ENCODE measurements at regions not wholly inside any gene's neighbourhood (a gene's known extent, or its start where the extent isn't known, plus 50 kb on each side); places are given as distances from the start of the nearest gene placed in this dataset.
A peak's percentile ranks its signal among the peaks of the same experiment; 100 is the strongest.
"Not testable (repeated sequence)": the region's sequence is repeated elsewhere in the genome, so short reads cannot be mapped to it uniquely, and the experiment has no call there.

DNA sequence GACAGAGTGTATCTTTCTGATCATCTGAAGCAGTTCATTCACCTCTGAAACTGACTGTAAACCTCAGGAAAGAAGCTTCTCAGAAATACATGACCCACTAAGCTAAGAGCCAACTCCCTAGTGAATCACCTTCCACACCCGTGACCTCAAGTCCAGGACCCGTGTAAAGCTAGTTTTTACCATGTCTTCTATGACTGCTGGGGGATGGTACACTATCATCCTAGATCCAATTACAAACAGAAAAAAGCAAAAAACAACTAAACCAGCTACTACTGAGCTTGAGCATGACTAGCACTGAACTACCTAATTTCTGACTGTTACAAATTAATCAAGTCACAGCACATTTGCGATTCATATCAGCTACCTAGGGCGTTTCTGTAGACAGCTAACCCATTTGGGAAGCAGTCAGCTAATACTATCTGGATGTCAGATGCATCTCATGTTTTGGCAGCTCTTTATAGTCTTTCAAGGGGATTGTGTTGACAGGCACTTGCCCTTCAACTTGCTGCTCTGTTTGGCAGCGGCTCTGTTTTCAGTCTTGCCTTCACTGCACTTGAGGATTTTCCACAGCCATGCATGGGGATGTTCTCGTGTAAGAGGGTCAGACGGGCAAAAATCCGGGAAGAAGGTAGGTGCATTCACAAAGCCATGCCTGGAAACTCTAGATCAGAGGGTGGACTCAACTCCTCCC lies 350.3 kb downstream of the ANAPC1 start:
- peak; percentile 51 for DNase-seq (ENCODE audit: low read depth)

GRCh38 chr2:111534910-111535352 lies 349.1 kb downstream of the ANAPC1 start:
- DNase-seq (ENCODE audit: low read depth) = peak; percentile 24

GRCh38 chr2:111535404-111535803 lies 348.6 kb downstream of the ANAPC1 start:
- DNase-seq (ENCODE audit: low read depth) = peak; percentile 48

DNA sequence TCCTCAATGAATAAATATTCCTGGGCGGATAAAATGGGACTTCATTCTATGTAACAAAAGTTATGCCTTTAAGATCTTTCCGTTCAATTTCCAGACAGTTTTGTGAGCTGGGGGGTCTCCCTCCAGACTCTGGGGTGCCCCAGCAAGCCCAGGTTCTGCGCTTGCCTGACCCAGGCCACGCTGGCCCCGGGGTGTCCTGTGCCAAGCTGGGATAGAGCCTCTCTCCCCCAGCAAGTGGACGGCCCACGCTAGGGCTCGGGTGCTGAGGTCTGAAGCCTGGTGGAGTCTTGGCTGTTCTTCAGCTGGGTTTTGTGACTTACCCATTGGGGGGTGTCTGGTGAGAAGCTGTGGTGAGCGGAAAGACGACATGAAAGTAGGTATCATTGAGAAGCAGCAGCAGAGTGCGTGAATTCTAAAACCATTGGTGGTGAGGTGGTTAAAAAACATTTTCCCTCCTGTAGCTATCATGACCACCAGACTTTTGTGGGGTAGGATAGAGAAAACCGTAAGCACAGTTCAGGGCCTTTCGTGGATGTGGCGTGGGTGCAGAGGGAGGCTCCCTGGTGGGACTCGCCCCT lies 346.8 kb downstream of the ANAPC1 start:
- DNase-seq (ENCODE audit: low read depth) = no peak

DNA sequence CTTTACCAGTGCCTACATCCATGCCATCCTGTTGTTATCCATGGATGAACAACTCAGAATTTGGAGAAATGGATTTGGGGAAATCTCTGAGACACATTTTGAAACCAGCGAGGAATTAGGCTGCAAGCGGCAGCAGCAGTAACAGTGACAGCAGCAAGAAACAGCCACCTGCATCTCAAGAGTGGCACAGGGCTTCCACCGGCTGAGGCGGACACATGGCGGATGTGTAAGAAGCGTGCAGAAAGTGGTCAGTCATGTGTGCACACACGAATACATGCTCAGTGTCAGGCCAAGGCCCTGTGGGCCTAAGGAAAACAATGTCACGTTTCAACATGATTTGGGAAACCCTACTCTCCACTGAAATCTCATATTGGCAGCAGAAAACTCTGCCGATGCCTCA lies 344.0 kb downstream of the ANAPC1 start:
- not testable (repeated sequence) for DNase-seq (ENCODE audit: low read depth)

DNA sequence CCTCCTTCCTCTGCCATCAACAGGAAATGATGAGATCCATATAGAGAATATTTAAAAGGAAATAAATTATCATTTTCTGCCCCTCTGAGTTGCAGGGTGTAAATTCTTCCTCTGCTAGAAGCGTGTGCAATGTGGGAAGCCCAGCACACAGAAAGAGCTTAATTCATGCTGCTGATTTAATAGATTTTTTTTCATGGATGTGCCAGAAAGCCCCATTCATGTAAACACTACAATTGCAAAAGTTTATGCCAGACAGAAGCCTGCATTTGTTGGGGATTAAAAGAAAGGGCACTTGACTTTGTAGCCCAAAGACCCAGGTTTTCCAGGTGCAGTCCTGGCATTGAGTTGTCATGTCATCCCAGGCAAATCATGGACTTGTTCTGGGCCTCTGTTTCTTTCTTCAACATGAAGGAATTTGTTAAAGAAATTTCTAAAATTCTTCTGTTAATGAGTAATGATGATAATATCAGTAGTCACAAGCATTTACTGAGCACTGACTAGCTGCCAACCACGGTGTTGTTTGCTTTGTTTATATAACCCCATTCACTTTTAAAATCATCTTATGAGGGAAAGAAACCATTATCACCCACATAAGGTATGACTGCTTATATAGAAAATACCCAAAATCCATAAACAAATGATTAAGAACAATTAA lies 341.7 kb downstream of the ANAPC1 start:
- peak; percentile 75 for DNase-seq (ENCODE audit: low read depth)

DNA sequence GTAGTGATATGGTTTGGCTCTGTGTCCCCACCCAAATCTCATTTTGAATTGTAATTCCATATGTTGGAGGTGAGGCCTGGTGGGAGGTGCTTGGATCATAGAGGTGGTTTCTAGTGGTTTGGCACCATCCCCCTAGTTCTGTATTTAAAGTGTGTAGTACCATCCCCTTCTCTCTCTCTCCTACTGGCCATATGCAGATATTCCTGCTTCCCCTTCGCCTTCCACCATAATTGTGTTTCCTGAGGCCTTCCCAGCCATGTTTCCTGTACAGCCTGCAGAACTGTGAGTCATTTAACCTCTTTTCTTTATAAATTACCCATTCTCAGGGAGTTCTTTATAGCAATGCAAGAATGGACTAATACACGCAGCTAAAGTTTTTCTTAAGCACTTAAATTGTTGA lies 340.0 kb downstream of the ANAPC1 start:
- DNase-seq (ENCODE audit: low read depth) = peak; percentile 27

- not testable (repeated sequence) for DNase-seq (ENCODE audit: low read depth)
Measured at GRCh38 chr2:111545723-111546431, 338.1 kb downstream of the ANAPC1 start.

- DNase-seq (ENCODE audit: low read depth) = not testable (repeated sequence)
Measured at GRCh38 chr2:111546578-111546977, 337.4 kb downstream of the ANAPC1 start.

- DNase-seq (ENCODE audit: low read depth) = not testable (repeated sequence)
Measured at GRCh38 chr2:111549174-111549573, 334.8 kb downstream of the ANAPC1 start.

GRCh38 chr2:111551428-111551827 lies 332.6 kb downstream of the ANAPC1 start:
- DNase-seq (ENCODE audit: low read depth) = not testable (repeated sequence)

GRCh38 chr2:111552625-111553024 lies 331.4 kb downstream of the ANAPC1 start:
- not testable (repeated sequence) for DNase-seq (ENCODE audit: low read depth)

DNA sequence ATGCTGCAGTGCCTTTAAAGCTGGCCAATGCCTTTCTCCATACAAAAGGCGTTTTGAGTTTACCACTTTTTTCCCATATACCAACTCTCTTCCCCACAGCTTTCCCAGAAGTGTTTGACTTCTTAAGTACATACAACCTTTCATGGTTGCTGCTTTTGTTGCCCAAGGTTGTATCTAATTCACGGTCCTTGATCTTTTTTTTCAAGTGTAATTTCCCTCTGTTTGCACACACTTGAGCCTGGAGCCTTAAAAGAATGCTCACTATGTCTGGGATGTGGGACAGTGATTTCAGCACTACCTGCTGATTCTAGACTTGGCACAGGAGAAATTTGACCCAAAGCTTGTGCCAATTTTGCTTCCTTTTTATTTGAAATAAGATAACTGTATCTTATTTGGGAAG lies 324.7 kb downstream of the ANAPC1 start:
- DNase-seq (ENCODE audit: low read depth) = not testable (repeated sequence)

GRCh38 chr2:111559814-111560213 lies 324.2 kb downstream of the ANAPC1 start:
- DNase-seq (ENCODE audit: low read depth) = not testable (repeated sequence)

- DNase-seq (ENCODE audit: low read depth) = not testable (repeated sequence)
Measured at GRCh38 chr2:111566068-111566467, 317.9 kb downstream of the ANAPC1 start.

GRCh38 chr2:111567233-111567632 lies 316.8 kb downstream of the ANAPC1 start:
- DNase-seq (ENCODE audit: low read depth) = not testable (repeated sequence)

- DNase-seq (ENCODE audit: low read depth) = not testable (repeated sequence)
Measured at GRCh38 chr2:111569356-111570199, 314.4 kb downstream of the ANAPC1 start.

DNA sequence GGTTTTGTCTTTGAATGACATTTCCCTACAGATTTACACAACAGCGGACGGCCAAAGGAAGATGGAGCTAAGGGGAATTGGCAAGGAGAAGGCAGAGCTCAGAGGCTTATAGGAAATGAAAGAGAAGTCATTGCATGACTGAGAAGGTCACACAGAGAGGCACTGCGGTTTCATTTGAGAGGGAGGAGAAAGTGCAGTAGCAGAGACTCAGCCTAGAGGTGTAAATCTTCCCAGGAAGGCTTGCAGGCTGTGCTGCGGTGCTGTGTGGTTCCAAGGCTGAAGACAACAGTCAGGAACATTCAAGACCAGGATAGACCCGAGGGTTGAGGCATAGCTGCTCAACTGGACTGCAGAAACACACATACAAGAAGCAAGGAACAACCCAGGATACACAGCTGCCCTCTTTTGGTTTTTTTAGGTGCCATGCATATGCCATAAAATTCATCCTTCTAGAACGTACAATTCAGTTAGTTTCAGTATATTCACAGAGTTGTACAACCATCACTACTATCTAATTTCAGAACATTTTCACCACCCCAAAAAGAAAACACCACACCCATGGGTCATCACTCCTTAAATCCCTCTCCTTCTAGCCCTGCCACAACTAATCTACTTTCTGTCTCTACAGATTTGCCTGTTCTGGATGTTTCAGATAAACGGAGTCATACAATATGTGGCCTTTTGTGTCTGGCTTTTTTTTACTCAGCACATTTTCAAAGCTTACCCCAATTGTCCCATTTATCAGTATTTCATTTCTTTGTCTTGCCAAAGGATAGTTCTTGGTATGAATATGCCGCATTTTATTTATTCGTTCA lies 313.5 kb downstream of the ANAPC1 start:
- DNase-seq (ENCODE audit: low read depth) = not testable (repeated sequence)

- DNase-seq (ENCODE audit: low read depth) = not testable (repeated sequence)
Measured at GRCh38 chr2:111574803-111575202, 309.2 kb downstream of the ANAPC1 start.

GRCh38 chr2:111577154-111577885 lies 306.7 kb downstream of the ANAPC1 start:
- not testable (repeated sequence) for DNase-seq (ENCODE audit: low read depth)

Data from ELR (cell line).